GM21423 (cell line): ENCODE measurements at regions not wholly inside any gene's neighbourhood (a gene's known extent, or its start where the extent isn't known, plus 50 kb on each side); places are given as distances from the start of the nearest gene placed in this dataset.

Experiments used
- ATAC-seq: cut with Tn5 transposase; IDR thresholded peaks from one replicate; pipeline ENCODE4 v1.9.1; 2021; ENCODE audit warnings: mild to moderate bottlenecking, moderate library complexity; ENCODE audit not compliant: unreplicated experiment

DNA sequence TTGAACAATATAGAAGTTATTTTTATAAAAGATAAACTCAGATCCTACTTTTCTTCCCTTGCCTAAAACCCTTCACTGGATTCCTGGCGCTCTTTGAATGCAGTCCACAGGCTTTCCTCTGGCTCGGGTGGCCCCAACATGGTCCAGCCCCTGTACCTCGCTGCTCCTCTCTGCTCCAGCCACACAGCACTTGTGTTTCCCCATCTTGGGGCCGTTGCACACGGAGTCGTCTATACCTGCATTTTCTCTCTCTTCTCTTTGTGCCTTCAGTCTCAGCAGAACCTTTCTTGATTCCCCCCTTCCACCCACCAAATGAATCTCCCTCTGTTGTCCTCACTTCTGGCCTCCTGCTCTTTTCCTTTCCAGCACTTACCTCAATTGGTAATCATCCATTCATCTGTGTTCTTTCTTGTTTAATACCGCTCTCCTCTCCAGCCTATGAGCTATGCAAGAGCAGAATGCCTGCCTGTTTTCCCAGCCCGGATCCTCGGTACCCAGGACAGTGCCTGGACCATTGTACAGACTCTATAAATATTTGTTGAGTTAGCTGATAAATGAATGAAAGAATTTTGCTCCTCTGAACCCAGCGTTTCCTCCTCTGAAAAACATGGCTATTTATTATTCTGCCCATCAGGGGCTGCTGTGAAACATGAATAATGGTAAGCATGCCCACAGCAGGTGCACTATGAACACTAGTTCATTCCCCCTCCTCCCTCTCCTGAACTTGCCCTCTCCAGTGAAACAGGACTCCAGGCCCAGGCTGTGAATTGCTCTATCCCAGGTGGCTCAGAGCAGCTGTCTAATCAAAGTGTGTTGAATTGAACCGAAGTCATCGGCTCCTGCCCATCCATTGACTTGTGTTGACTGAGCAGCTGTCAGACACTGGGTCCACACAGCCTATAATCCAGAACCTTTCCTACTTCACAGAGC, 266.9 kb downstream of the PTPRU start:
- no peak for ATAC-seq

DNA sequence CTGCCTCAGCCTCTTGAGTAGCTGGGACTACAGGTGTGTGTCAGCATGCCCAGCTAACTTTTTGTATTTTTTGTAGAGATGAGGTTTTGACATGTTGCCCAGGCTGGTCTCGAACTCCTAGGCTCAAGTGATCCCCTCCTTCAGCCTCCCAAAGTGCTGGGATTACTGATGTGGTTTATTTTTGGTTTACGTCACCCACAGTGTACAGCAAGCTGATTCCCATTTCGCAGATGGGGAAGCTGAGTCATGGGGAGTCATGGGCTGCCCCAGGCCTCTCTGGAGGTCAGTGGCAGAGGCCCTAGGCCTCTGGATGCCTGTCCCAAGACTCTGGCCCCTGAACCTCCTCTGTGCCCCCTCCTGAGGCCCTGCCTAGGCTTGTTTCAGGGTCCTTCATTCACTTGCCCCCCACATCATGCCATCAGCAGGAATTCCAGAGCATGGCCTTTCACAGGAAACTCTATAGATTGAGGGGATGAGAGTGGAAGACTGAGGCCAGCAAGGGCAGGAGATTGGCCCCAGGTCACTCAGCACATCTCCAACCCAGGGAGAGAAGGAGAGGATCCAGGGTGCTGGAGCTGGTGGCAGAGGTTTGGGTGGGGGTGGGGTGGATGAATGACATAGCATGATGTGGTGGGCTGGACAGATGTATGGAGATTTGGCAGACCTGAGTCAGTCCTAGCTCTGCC, 266.0 kb downstream of the PTPRU start:
- ATAC-seq = no peak

DNA sequence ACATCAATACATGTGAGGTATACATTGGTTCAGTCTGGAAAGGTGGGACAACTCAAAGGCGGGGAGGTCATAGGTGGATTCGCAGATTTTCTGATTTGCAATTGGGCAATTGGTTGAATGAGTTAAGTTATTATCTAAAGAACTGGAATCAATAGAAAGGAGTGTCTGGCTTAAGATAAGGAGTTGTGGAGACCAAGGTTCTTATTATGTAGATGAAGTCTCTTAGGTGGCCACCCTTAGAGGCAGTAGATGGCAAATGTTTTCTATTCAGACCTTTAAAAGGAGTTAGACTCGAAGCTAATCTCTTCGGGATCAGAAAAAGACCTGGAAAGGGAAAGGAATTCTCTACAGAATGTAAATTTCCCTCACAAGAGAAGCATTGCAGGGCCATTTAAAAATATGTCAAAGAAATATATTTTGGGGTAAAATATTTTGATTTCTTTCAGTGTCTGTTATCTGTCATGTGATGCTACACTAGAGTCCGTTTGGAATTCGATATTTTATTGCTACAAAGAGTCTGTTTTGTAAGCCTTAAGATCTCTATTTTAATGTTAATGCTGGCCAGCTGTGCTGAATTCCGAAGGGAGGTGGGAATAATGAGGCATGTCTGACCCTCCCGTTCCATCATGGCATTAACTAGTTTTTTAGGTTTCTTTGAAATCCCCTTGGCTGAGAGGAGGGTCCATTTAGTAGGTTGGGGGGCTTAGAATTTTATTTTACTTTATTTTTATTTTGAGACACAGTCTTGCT, 265.1 kb downstream of the PTPRU start:
- no peak for ATAC-seq

DNA sequence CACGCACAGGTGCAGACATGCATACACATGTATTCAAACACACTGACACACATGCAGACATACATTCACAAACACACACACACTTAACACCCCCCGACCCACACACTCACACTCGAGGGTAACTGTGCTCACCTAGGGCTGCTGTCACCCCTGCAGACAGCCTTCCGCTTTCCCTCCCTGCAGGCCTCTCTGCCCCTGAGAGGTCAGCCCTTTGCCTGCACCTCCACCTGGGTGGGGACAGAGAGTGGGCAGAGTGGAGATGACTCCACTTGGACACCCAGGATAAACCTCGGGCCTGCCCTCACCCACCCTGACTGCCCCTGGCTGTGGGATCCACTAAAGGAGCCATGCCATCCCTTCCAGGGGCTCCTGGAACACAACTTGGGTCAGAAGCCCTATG, 264.3 kb downstream of the PTPRU start:
- no peak for ATAC-seq

DNA sequence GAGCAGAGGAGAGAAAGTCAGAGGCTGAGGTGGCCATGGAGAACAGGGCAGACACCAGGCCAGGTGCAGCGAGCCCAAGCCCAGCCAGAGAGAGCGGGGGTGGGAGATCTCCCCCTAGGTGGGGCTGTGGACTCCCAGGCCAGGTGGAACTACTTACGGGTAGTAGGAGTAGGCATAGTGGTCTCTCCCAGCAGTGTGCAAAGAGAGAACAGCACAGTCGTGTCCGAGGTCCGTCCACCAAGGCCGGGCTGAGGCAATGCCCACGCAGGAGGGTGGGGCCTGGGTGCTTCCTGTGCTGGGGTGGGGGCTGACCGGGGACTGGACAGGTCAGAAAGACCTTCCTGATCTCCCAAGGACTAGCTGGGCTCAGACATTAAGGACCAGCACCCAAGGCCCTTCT, 263.7 kb downstream of the PTPRU start:
- ATAC-seq = no peak

DNA sequence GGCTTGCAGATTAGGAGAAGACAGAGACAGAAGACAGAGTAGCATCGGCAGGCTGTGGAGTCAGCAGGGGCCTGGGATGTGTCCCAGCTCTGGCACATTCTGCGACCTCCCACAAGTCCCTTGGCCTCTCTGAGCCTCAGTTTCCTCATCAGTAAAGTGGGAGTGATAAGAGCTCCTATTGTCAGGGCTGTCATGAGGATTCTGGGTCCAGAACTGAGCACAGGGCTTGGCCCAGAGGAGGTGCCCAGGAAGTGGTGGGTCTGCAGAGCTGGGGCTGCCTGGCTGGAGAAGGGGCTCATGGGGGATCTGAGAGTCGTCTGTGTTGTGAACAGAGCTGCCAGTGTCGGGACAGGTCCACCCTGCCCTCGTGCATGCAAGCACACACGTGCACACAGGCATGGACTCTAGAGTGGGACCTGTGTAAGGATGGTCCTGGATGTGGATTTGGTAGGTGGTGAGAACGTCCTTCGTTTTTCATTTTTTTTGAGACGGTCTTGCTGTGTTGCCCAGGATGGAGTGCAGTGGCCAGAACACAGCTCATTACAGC, 262.9 kb downstream of the PTPRU start:
- no peak for ATAC-seq

DNA sequence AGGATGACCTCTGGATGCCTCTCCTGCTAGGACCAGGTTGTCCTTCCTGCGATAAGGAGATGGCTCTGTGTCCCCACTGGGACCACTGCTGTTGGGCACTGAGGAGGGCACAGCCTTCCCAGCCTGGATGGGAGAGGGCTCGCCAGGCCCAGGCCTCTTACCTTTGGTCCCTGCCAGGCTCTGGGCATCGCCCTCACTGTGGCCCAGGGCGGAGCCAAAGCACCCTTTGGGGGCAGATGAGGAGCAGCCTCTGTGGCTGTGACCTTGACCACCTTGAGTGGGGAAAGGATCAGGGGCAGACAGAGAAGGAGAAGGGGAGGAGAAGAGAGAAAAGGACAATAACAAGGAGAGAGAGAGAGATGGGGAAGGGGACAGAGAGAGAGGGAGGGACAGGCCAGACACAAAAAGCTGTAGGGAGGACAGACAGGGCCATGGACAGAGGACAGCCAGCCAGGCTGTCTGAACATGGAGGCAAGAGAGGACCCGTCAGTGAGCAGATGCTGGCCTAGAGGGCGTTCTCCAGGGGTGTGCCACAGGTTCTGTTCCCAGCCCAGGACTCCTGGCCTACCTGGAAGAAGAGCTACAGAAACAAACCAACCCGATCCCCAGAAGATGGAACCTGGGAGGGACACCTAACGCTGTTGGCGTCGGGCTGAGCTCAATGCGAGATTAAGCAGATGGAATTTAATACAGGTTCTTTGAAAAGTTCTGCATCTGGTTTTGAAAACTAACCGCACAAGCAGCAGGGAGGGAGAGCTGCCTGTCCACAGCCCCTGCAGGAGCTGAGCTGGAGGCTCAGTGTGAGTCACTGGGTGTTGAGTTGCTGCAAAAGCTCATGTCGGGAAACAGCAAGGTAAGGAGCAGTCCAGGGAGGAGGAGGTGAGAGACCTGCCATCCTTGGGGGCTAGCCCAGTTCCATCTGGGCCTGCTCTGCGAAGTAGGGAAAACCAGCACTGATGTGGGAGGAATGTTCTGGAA, 262.1 kb downstream of the PTPRU start:
- no peak for ATAC-seq

DNA sequence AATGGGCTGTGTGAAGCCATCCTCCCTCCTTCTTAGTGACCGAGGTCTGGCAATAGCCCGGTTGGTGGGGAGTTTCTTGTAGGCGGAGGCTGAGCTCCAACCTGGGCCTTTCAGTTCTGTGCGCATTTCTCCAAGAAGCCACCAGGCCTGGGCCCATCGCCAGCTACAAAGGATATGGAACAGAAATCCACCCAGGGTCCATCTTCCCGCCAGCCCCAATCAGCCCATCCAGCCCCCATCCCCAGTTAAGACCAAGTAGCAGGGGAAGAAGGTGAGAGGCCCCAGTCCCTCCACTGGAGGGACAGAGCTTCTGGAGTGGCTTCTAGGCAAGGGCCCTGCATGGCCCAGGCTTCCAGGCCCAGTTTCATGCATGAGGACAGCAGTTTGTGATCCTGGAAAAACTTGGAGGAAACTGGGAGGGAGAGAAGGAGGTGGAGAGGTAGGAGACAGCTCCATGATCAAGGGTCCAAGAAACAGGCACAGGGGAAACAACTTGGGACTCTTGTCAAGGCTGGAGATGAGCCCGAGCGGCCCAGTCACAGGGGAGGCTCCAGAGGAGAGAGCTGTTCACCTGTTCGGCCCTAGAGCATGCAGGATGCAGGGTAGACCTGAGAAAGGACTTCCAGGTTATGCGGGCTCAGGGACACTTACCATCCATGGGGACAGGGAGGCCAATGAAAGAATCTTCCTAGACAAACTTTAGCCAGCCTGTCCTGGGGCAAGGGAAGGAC, 261.2 kb downstream of the PTPRU start:
- ATAC-seq = no peak

DNA sequence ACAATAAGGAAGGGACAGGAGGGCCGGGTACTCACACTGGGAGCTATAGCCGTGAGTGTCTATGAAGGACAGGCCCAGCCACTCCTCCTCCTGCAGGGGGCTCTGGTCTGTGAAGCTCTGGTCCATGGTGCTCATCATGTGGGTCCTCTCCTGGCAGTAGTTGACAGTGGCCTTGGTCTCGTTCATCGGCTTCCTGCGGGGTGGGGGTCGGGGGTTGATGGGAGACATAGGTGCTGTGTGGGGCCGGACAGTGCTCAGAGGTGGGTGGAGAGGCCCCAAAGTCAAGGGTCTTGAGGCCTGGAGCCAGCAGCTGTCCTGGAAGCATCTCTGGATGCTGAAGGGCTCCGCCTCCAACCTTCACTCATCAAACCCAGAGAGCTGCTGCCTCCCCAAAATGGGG, 260.4 kb downstream of the PTPRU start:
- no peak for ATAC-seq

DNA sequence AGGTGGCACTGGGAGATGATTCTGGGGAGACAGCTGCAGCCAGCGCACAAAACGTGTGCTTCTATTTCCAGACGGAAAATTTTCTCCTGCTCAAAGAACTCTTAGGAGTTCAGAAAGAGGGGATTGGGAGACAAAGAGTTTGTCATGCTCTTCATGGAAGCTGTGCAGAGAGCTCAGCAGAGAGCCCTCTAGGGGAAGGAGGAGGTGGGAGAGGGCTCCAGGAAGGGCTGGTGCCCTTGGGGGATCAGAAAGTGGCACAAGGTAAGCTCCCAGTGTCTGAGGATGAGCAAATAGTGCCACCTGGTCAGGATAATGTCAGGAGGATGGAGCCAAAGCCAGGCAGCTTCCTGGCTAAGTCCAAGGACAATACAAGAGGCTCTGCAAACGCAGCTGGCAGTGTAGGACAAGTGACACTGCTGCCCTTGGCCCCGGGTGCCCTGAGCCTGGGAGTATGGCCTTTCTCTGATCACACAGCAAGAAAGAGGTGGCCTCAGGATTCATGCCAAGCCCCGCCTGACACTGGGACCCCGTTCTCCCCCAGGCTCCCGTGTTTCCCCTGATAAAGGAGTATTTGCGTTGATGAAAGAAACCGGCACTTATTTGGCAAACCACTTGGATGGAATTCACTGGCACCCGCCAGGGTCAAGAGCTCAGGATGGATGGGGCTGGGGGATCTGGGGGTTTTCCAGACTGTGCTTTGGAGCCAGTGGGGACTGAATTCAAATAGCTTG, 254.0 kb downstream of the PTPRU start:
- no peak for ATAC-seq

DNA sequence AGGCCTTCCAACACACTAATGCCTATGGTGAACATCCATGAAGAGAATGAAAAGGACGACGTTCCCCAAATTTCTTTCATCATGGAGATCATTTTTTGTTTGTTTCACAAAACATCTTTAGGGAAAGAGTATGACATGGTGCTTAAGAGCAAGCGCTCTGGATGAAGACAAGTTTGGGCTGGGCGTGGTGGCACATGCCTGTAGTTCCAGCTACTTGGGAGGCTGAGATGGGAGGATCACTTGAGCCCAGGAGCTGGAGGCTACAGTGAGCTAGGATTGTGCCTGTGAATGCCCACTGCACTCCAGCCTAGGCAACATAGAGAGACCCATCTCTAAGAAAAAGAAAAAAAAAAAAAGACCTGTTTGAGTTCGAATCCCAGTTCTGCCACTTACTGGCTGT, 253.1 kb downstream of the PTPRU start:
- no peak for ATAC-seq

DNA sequence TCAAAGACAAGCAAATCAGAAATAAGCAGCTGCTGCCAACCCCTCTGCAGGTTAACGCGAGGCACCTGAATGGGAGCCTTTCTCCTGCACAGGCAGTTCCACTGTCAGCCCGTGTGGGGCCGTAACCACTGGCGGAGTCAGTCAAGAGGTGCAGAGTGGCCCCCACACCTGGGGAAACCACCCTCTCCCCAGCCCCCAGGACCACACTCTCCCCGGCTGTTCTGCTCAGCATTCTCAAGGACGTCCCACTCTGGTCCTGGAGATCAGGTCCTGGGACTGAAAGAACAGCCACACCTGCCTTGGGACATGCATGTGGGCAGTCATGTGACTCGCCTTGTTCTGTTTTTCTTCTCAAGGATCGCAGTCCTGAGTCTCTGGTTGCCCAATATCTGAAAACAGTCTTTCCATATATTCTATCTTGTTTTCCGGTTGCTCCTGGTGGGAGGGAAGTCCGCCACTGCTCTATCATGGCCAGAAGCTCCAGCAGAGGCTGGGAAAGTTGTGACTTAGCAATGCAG, 252.5 kb downstream of the PTPRU start:
- ATAC-seq = no peak

DNA sequence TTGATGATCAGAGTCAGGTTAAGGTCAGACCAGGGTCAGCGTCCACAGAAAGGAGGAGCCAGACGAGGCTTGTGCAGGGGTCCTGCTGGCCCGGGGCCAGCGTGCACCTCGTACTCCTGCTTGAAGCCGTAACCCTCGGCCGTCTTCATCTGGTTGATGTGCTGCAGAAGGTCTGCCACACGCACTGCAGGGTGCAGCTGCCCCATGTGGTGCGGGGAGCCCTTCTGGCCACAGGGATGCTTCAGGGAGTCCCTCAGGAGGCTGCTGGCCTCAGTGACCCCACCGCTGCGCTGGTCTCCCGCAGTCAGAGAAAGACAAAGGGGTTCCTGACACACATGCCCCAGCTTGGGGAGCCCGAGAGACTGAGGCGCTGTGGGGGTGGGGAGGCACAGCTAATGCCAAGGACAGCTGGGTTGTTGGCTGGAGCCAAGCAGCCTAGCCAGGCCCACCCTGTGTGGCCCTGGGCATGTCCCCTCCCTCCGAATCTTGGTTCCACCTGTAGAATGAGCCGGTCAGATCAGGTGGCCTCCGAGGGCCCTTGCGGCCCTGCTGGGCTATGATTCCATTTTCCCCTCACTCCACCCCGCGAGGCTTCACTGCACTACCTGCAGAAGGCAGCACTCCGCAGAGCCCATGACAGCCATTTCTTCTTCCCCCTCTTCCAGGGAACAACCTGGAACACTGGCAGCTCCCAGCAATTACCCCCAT, 251.9 kb downstream of the PTPRU start:
- ATAC-seq = no peak

DNA sequence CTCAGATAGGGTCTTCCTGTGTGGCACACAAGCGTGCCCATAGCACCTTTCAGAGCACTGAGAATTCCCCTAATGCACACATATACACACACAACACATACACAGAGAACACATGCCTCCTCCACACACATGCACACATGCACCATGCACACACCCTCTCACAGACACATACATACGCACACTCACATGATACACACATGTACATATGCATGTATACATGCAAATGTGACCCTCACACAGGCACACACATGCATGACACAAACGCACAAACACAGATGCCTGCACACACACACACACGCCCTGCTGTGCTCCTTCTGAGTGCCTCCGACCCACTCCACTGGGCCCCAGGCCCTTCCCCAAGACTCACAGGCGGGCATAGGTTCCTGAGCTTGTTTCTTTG, 251.0 kb downstream of the PTPRU start:
- ATAC-seq = no peak

DNA sequence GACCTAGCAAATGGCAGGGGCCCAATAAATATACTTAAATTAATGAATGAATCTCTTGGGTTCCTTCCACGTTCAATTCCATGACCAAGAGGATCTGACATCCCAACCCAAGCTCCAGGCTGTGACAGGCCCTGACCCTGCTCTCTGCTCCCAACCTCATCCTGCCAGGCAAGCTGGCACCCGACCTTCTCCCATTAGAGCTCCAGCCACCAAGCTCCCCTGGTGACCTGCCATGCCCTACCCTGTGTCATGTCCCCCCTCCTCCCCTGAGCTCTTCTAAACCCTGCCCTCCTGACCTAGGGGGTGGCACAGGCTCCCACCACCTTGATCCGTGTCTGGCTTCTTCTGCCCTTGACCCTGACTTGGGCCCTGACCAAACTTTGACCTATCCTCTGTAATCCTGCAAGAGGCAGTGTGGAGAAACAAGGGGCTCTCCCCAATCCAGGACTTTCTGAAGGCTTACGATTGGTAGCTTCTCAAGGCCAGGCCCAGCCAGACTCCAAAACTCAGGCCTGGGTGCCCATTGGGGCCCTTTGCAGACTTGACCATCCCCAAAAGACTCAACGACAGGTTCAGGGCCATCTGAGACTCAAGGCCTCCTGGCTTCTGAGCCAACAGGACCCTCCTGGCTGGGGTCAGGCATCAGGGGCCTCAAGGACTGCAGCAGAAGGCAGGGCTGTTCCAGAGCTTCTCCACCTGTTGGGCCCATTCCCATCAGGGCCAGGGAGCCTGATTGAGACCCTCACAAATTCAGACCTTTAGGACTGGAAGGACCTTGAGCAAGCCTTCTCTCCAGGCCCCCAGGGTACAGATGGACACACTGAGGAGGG, 249.0 kb downstream of the PTPRU start:
- ATAC-seq = no peak

DNA sequence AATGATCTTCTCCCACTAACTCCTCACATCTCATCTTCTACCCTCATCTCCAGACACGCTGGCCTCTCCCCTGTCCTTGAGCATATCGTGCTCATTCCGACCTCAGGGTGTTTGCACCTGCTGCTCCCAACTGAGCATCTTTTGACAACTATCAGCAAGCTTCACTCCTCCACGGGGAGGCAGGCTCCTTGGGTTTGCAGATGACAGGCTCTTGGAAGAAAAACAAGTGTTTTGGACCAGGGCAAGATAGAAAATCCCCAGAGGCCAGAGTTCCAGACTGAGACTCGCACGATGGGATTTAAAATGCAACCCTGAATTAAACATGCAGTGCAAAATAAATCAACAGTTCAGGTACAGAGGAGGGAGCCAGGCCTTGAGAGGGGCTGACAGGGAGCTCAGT, 246.7 kb downstream of the PTPRU start:
- no peak for ATAC-seq

DNA sequence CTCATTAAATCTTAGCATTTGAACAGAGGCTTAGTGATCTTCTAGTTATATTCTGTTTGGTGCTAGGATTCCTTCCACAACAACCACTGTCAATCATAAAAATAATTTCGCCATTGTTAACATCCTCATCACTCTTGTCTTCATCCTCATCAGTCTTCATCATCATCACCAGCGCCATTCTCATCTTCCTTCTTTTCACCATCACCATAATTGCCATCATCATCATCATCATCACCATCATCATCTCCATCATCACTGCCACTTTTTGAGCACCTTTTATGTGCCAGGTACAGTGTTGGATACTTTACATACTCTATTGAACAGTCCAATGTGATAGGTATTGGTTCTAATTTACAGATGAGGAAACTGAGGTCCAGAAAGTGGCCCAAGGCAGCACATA, 245.7 kb downstream of the PTPRU start:
- ATAC-seq = no peak
